HG03135 (cell line): ENCODE measurements at regions not wholly inside any gene's neighbourhood (a gene's known extent, or its start where the extent isn't known, plus 50 kb on each side); places are given as distances from the start of the nearest gene placed in this dataset.

ENCODE experiments used
- ATAC-seq: cut with Tn5 transposase; IDR thresholded peaks from one replicate; pipeline ENCODE4 v1.9.1; 2021; ENCODE audit warnings: mild to moderate bottlenecking, moderate library complexity; ENCODE audit not compliant: unreplicated experiment

GRCh38 chr4:81573840-81574239 lies 102.1 kb upstream of the RASGEF1B start:
- ATAC-seq, result no peak

GRCh38 chr4:81572402-81572801 lies 100.7 kb upstream of the RASGEF1B start:
- no peak for ATAC-seq

- ATAC-seq, result no peak
Measured at GRCh38 chr4:81571105-81571504, 99.4 kb upstream of the RASGEF1B start.

GRCh38 chr4:81566161-81566591 lies 94.5 kb upstream of the RASGEF1B start:
- no peak for ATAC-seq

- no peak for ATAC-seq
Measured at GRCh38 chr4:81565142-81565870, 93.6 kb upstream of the RASGEF1B start.

GRCh38 chr4:81564025-81564424 lies 92.3 kb upstream of the RASGEF1B start:
- ATAC-seq, result no peak

- peak; percentile 94 for ATAC-seq
Measured at GRCh38 chr4:81562093-81562492, 90.4 kb upstream of the RASGEF1B start.

GRCh38 chr4:81557306-81557705 lies 85.6 kb upstream of the RASGEF1B start:
- no peak for ATAC-seq

- ATAC-seq, result no peak
Measured at GRCh38 chr4:81555489-81555888, 83.8 kb upstream of the RASGEF1B start.

- no peak for ATAC-seq
Measured at GRCh38 chr4:81552086-81552485, 80.4 kb upstream of the RASGEF1B start.

- no peak for ATAC-seq
Measured at GRCh38 chr4:81550388-81550859, 78.7 kb upstream of the RASGEF1B start.

- ATAC-seq, result no peak
Measured at GRCh38 chr4:81549984-81550383, 78.3 kb upstream of the RASGEF1B start.

GRCh38 chr4:81546777-81547176 lies 75.1 kb upstream of the RASGEF1B start:
- no peak for ATAC-seq

- no peak for ATAC-seq
Measured at GRCh38 chr4:81541161-81541945, 69.6 kb upstream of the RASGEF1B start.

GRCh38 chr4:81538716-81539427 lies 67.2 kb upstream of the RASGEF1B start:
- no peak for ATAC-seq

GRCh38 chr4:81531410-81531809 lies 59.7 kb upstream of the RASGEF1B start:
- ATAC-seq, result no peak

GRCh38 chr4:81528979-81529378 lies 57.3 kb upstream of the RASGEF1B start:
- ATAC-seq, result no peak

GRCh38 chr4:81528200-81528599 lies 56.5 kb upstream of the RASGEF1B start:
- ATAC-seq, result no peak

GRCh38 chr4:81527709-81528108 lies 56.0 kb upstream of the RASGEF1B start:
- ATAC-seq, result no peak

GRCh38 chr4:81527115-81527514 lies 55.4 kb upstream of the RASGEF1B start:
- ATAC-seq, result no peak

GRCh38 chr4:81526706-81527105 lies 55.0 kb upstream of the RASGEF1B start:
- ATAC-seq, result no peak
